Osteoblast (primary cell): ENCODE measurements at regions not wholly inside any gene's neighbourhood (a gene's known extent, or its start where the extent isn't known, plus 50 kb on each side); places are given as distances from the start of the nearest gene placed in this dataset.

Source experiments
- DNase-seq: peaks from one replicate; pipeline ENCODE4 v3.0.0; 2011; ENCODE audit warnings: low spot score, mixed read lengths; ENCODE audit not compliant: insufficient read length; ENCODE audit errors: missing footprints
- H2AFZ ChIP-seq: 2 replicates; pipeline ENCODE4 v1.6.0; 2011; ENCODE audit warnings: mild to moderate bottlenecking, low read length
- H3K27ac ChIP-seq: 2 replicates; pipeline ENCODE4 v1.5.1; 2011; ENCODE audit warnings: mild to moderate bottlenecking, low read depth, low read length, moderate library complexity
- H3K27me3 ChIP-seq: 2 replicates; pipeline ENCODE4 v1.6.0; 2012; ENCODE audit warnings: mild to moderate bottlenecking, control low read depth, inconsistent platforms, low read length, moderate library complexity; ENCODE audit not compliant: insufficient read depth
- H3K36me3 ChIP-seq: 2 replicates; pipeline ENCODE4 v1.5.1; 2011; ENCODE audit warnings: mild to moderate bottlenecking, low read length, control low read depth, moderate library complexity; ENCODE audit not compliant: insufficient read depth
- H3K4me1 ChIP-seq: 2 replicates; pipeline ENCODE4 v1.5.1; 2011; ENCODE audit warnings: mild to moderate bottlenecking, low read length, control low read depth, moderate library complexity; ENCODE audit not compliant: insufficient read depth
- H3K4me2 ChIP-seq: 2 replicates; pipeline ENCODE4 v1.6.0; 2011; ENCODE audit warnings: mild to moderate bottlenecking, low read length; ENCODE audit not compliant: insufficient read depth
- H3K4me3 ChIP-seq: fragments of 200-600 bp; sonication (generic); 3 replicates; pipeline ENCODE4 v1.5.1; 2012; ENCODE audit warnings: mild to moderate bottlenecking, low read length, inconsistent platforms; ENCODE audit not compliant: insufficient read depth
- H3K79me2 ChIP-seq: 2 replicates; pipeline ENCODE4 v1.6.0; 2012; ENCODE audit warnings: mild to moderate bottlenecking, low read length, control low read depth, inconsistent platforms; ENCODE audit not compliant: insufficient read depth
- H3K9me3 ChIP-seq: 2 replicates; pipeline ENCODE4 v1.5.1; 2011; ENCODE audit warnings: low read depth, low read length, control low read depth
- H4K20me1 ChIP-seq: 2 replicates; pipeline ENCODE4 v1.6.0; 2012; ENCODE audit warnings: mild to moderate bottlenecking, low read length, control low read depth; ENCODE audit not compliant: insufficient read depth
- TF ChIP-seq, protein P1 (sequence below): IDR thresholded peaks from 2 replicates; pipeline ENCODE4 v1.5.1; 2011; ENCODE audit warnings: mild to moderate bottlenecking, low read depth, low read length, moderate library complexity; ENCODE audit errors: extremely low read depth

DNA sequence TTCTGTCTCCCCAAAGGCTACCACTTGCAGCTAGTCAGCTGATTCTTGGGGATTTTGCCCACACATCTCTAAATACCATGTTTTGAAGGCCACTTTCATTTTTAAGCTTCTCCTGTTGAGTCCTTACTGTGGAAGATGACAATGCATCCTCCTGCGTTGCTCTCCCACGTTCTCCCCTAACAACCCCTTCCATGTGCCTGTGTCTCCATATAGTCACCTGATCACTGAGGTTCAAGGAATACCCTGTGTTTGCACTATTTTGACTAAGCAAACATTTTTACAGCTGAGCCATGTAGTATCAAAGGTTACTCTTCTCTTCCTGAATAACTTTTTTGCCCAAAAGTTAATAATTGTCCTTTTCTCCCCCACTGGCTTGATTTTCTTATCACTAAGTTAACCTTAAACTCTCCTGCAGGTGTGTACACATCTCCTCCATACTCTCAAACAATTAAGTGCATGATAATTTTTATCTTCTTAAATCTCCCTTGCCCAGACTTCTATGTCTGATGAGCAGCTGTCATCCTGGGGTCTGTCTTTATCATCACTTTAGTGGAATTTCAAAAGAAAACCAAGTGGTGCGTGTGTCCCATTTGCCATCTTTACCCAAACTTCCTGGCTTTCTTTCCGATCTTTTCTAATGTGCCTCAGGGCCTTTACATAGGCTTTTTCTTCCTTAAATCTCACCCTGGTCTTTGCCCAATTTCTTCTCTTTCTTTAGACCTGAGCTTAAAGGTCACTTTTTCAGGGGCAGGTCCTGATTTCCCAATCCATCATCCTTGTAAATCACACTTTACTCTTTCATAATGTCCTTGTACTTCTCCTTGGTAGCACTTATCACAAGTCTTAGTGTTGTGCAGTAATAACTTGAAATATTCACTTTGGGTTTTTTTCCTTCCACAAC lies 85.2 kb upstream of the SPATS2L start:
- Histone ChIP-seq H3K79me2 (no peaks in the 10 kb centered on the region), H3K27me3 (no peaks in the 10 kb centered on the region), H3K27ac (no peak overlapping the region), H2AFZ (no peak overlapping the region), H4K20me1 (no peaks in the 10 kb centered on the region), H3K4me2 (no peak overlapping the region), H3K4me1 (peaks cover 3% of the 10 kb centered on the region), H3K36me3 (no peaks in the 10 kb centered on the region), H3K9me3 (no peaks in the 10 kb centered on the region), H3K4me3 (no peak overlapping the region)
- TF ChIP-seq, protein P1, sequence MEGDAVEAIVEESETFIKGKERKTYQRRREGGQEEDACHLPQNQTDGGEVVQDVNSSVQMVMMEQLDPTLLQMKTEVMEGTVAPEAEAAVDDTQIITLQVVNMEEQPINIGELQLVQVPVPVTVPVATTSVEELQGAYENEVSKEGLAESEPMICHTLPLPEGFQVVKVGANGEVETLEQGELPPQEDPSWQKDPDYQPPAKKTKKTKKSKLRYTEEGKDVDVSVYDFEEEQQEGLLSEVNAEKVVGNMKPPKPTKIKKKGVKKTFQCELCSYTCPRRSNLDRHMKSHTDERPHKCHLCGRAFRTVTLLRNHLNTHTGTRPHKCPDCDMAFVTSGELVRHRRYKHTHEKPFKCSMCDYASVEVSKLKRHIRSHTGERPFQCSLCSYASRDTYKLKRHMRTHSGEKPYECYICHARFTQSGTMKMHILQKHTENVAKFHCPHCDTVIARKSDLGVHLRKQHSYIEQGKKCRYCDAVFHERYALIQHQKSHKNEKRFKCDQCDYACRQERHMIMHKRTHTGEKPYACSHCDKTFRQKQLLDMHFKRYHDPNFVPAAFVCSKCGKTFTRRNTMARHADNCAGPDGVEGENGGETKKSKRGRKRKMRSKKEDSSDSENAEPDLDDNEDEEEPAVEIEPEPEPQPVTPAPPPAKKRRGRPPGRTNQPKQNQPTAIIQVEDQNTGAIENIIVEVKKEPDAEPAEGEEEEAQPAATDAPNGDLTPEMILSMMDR = no peak
- DNase-seq = no peak

GRCh38 chr2:200222791-200223190 lies 83.7 kb upstream of the SPATS2L start:
- no peak overlapping the region for H3K27ac ChIP-seq
- no peak overlapping the region for H3K4me3 ChIP-seq
- no peak overlapping the region for H2AFZ ChIP-seq

DNA sequence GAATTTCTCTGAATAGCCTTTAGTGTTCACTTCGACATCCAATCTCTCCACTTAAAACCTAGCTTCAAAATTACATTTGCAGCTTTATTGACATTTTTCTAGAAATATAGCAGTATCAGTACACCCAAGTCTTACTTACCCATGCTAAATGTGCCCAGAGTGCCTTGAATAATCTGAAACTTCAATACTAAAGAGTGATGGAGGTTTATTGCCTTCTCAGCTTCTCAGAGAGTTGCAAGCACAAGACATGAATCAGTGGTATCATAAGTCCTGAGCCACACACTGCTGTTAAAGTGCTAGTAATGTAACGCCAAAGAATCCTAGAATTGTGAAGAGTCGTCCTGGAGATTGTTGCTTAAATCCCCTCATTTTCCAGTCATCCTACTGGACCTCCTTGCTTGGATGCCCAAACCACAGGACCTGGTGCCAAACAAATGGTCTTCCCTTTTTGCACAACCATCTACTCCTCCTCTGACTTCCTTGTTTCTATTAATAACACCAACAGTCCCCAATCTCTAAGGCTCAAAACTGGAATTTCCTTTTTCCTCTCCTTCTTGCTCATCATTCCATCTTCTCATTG lies 83.2 kb upstream of the SPATS2L start:
- Histone ChIP-seq H3K9me3 (no peaks in the 10 kb centered on the region), H3K79me2 (no peaks in the 10 kb centered on the region), H3K27me3 (no peaks in the 10 kb centered on the region), H3K27ac (no peak overlapping the region), H4K20me1 (no peaks in the 10 kb centered on the region), H3K4me2 (peak overlapping the region; percentile 45), H3K4me1 (peaks cover 3% of the 10 kb centered on the region), H3K4me3 (no peak overlapping the region), H3K36me3 (no peaks in the 10 kb centered on the region), H2AFZ (peak overlapping the region; percentile 67)
- TF ChIP-seq, protein P1 = no peak
- peak; percentile 68 for DNase-seq

More at GRCh38 chr2:200222791-200223190, 83.7 kb upstream of the SPATS2L start:
- H3K27me3 ChIP-seq = no peaks in the 10 kb centered on the region
- no peak overlapping the region for H3K4me2 ChIP-seq
- H3K4me1 ChIP-seq = peaks cover 3% of the 10 kb centered on the region
- H3K79me2 ChIP-seq = no peaks in the 10 kb centered on the region
- H3K36me3 ChIP-seq = no peaks in the 10 kb centered on the region
- TF ChIP-seq, protein P1 = no peak
- H4K20me1 ChIP-seq = no peaks in the 10 kb centered on the region
- DNase-seq = no peak
- no peaks in the 10 kb centered on the region for H3K9me3 ChIP-seq

- Histone ChIP-seq H3K27ac (no peak overlapping the region), H3K79me2 (no peaks in the 10 kb centered on the region), H3K27me3 (no peaks in the 10 kb centered on the region), H3K36me3 (no peaks in the 10 kb centered on the region), H4K20me1 (no peaks in the 10 kb centered on the region), H3K4me3 (no peak overlapping the region), H3K4me1 (peaks cover 3% of the 10 kb centered on the region), H3K4me2 (no peak overlapping the region), H2AFZ (no peak overlapping the region), H3K9me3 (no peaks in the 10 kb centered on the region)
- DNase-seq = no peak
- TF ChIP-seq, protein P1 = no peak
Observed at GRCh38 chr2:200225951-200226350, 80.5 kb upstream of the SPATS2L start.
